ENCODE measurements at regions not wholly inside any gene's neighbourhood (a gene's known extent, or its start where the extent isn't known, plus 50 kb on each side); places are given as distances from the start of the nearest gene placed in this dataset.

DNA sequence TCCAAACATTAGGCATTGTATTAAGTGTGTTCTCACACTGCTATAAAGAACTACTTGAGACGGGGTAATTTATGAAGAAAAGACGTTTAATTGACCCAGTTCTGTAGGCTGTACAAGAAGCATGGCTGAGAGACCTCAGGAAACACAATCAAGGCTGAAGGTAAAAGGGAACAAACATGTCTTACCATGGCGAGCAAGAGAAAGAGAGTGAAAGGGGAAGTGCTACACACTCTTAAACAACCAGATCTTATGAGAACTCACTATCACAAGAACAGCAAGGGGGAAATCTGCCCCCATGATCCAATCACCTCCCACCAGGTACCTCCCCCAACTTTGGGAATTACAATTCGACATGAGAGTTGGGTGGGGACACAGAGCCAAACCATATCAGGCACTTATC is 86.6 kb upstream of the TOP1 start:
- no peaks in the 10 kb centered on the region for H3K36me3 ChIP-seq (ENCODE audit: insufficient read depth)
- no peaks in the 10 kb centered on the region for H3K27me3 ChIP-seq (ENCODE audit: insufficient read depth, low read depth)
- no peak overlapping the region for H3K4me2 ChIP-seq
- TF ChIP-seq, protein P1, sequence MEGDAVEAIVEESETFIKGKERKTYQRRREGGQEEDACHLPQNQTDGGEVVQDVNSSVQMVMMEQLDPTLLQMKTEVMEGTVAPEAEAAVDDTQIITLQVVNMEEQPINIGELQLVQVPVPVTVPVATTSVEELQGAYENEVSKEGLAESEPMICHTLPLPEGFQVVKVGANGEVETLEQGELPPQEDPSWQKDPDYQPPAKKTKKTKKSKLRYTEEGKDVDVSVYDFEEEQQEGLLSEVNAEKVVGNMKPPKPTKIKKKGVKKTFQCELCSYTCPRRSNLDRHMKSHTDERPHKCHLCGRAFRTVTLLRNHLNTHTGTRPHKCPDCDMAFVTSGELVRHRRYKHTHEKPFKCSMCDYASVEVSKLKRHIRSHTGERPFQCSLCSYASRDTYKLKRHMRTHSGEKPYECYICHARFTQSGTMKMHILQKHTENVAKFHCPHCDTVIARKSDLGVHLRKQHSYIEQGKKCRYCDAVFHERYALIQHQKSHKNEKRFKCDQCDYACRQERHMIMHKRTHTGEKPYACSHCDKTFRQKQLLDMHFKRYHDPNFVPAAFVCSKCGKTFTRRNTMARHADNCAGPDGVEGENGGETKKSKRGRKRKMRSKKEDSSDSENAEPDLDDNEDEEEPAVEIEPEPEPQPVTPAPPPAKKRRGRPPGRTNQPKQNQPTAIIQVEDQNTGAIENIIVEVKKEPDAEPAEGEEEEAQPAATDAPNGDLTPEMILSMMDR (conservative IDR thresholded peaks at IDR 0.05; ENCODE audit: low read depth, low read length) = no peak
- H3K4me1 ChIP-seq (ENCODE audit: low read depth, poor library complexity, severe bottlenecking) = no peaks in the 10 kb centered on the region
- no peak overlapping the region for H2AFZ ChIP-seq (ENCODE audit: low read depth)
- H3K9ac ChIP-seq = no peak overlapping the region
- no peak overlapping the region for H3K27ac ChIP-seq
- no peaks in the 10 kb centered on the region for H4K20me1 ChIP-seq (ENCODE audit: insufficient read depth)
- H3K79me2 ChIP-seq (ENCODE audit: insufficient read depth, low read depth) = no peaks in the 10 kb centered on the region
- no peak overlapping the region for H3K4me3 ChIP-seq (IDR thresholded peaks at IDR 0.05; ENCODE audit: insufficient read depth, low read depth, low read length)

DNA sequence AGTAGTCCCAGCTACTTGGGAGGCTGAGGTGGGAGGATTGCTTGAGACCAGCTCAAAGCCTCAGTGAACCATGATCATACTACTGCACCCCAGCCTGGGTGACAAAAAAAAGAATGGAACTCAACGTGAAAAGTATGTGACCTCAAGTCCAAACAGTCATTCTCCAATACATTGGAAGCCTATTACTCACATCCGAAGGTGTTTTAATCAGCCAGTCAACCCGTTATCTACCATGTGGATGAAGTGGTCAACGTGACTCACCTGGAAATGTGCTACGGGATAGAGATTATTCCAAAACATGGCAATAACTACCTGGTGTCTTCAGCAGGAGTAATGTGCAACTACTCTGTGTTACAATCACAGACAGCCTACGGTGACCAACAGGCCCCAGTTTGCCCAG is 85.8 kb upstream of the TOP1 start:
- TF ChIP-seq, protein P1 (conservative IDR thresholded peaks at IDR 0.05; ENCODE audit: low read depth, low read length) = no peak
- Histone ChIP-seq H3K9ac (no peak overlapping the region), H3K36me3 (ENCODE audit: insufficient read depth) (no peaks in the 10 kb centered on the region), H3K27ac (no peak overlapping the region), H3K4me3 (IDR thresholded peaks at IDR 0.05; ENCODE audit: insufficient read depth, low read depth, low read length) (no peak overlapping the region), H2AFZ (ENCODE audit: low read depth) (no peak overlapping the region), H4K20me1 (ENCODE audit: insufficient read depth) (no peaks in the 10 kb centered on the region), H3K27me3 (ENCODE audit: insufficient read depth, low read depth) (no peaks in the 10 kb centered on the region), H3K79me2 (ENCODE audit: insufficient read depth, low read depth) (no peaks in the 10 kb centered on the region), H3K4me2 (no peak overlapping the region), H3K4me1 (ENCODE audit: low read depth, poor library complexity, severe bottlenecking) (no peaks in the 10 kb centered on the region)

DNA sequence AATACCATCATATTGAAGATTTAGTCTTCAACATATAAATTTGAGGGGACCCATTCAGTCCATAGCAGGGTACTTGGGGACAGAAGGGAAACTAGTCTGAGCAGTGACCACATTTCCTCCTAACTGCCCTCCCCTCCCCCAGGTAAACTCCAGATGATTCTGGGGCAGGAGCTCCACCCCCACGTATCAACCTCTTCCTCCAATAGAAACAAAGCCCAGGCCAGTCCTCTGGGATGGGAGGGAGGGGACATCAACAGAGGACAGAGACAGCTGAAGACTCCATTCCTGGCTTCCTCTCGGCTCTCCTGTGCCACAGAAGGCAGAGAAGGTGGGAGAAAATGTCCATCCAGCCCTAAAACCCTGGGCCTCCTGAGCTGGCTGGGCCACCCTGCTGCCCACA is 85.0 kb upstream of the TOP1 start:
- Histone ChIP-seq H3K27ac (no peak overlapping the region), H3K9ac (no peak overlapping the region), H3K27me3 (ENCODE audit: insufficient read depth, low read depth) (no peaks in the 10 kb centered on the region), H3K4me3 (IDR thresholded peaks at IDR 0.05; ENCODE audit: insufficient read depth, low read depth, low read length) (no peak overlapping the region), H3K79me2 (ENCODE audit: insufficient read depth, low read depth) (no peaks in the 10 kb centered on the region), H4K20me1 (ENCODE audit: insufficient read depth) (no peaks in the 10 kb centered on the region), H3K4me2 (no peak overlapping the region), H2AFZ (ENCODE audit: low read depth) (no peak overlapping the region), H3K36me3 (ENCODE audit: insufficient read depth) (no peaks in the 10 kb centered on the region), H3K4me1 (ENCODE audit: low read depth, poor library complexity, severe bottlenecking) (no peaks in the 10 kb centered on the region)
- TF ChIP-seq, protein P1 (conservative IDR thresholded peaks at IDR 0.05; ENCODE audit: low read depth, low read length) = no peak

DNA sequence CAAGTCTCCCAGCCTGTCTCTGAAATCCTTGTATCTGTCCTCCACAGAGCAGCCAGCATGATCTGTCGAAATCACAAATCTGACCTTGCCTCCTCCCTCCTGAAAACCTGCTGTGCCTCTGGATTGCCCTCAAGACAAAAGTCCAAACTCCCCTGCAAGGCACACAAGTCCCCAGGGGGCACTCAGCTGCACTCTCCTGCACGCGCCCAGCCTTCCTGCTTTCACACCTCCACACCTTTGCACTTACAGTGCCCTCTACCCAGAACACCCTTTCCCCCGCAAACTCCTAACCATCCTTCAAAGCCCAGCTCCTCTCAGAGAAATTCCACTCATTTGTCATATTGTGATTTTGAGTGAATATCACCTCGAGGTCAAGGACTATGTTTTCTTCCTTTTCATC is 83.4 kb upstream of the TOP1 start:
- Histone ChIP-seq H3K27me3 (ENCODE audit: insufficient read depth, low read depth) (no peaks in the 10 kb centered on the region), H3K79me2 (ENCODE audit: insufficient read depth, low read depth) (no peaks in the 10 kb centered on the region), H3K9ac (no peak overlapping the region), H4K20me1 (ENCODE audit: insufficient read depth) (no peaks in the 10 kb centered on the region), H3K36me3 (ENCODE audit: insufficient read depth) (no peaks in the 10 kb centered on the region), H3K4me3 (IDR thresholded peaks at IDR 0.05; ENCODE audit: insufficient read depth, low read depth, low read length) (no peak overlapping the region), H2AFZ (ENCODE audit: low read depth) (no peak overlapping the region), H3K4me2 (no peak overlapping the region), H3K4me1 (ENCODE audit: low read depth, poor library complexity, severe bottlenecking) (no peaks in the 10 kb centered on the region), H3K27ac (no peak overlapping the region)
- TF ChIP-seq, protein P1 (conservative IDR thresholded peaks at IDR 0.05; ENCODE audit: low read depth, low read length) = no peak
